HEK293 (cell line): ENCODE measurements at regions not wholly inside any gene's neighbourhood (a gene's known extent, or its start where the extent isn't known, plus 50 kb on each side); places are given as distances from the start of the nearest gene placed in this dataset.
"Not testable (repeated sequence)": the region's sequence is repeated elsewhere in the genome, so short reads cannot be mapped to it uniquely, and the experiment has no call there.

ENCODE experiments used
- CTCF ChIA-PET: fragments of 350-600 bp; formaldehyde crosslinking; extraction: SDS; loops from one replicate; lab custom pipeline; 2021; ENCODE audit warnings: antibody characterized with exemption; lab: Yijun Ruan, JAX
- POLR2A ChIA-PET: fragments of 300-600 bp; formaldehyde crosslinking; extraction: SDS; loops from one replicate; lab custom pipeline; 2020; ENCODE audit warnings: antibody characterized with exemption, inconsistent platforms; lab: Yijun Ruan, JAX
- H3K27ac ChIP-seq: fragments of 200-500 bp; sonication (Bioruptor generic); 2 replicates; pipeline ENCODE4 v1.5.1; 2014; ENCODE audit warnings: low read depth, low read length, control low read depth, inconsistent platforms; ENCODE audit errors: extremely low read depth
- H3K36me3 ChIP-seq, 2 experiments: fragments of 200-500 bp in 1 of 2; sonication (Bioruptor generic) in 1 of 2; 1 replicate in 1 of 2; 2 replicates in 1 of 2; pipeline ENCODE4 v1.5.1; 2014 to 2017; ENCODE audit warnings: inconsistent platforms in 2 of 2, low read length in 2 of 2; ENCODE audit not compliant: control insufficient read depth in 2 of 2, insufficient read depth in 1 of 2
- H3K4me1 ChIP-seq: fragments of 200-500 bp; sonication (Bioruptor generic); 2 replicates; pipeline ENCODE4 v1.5.1; 2014; ENCODE audit warnings: mild to moderate bottlenecking, low read length, inconsistent platforms; ENCODE audit not compliant: control insufficient read depth, insufficient read depth
- H3K4me3 ChIP-seq: 2 replicates; pipeline ENCODE4 v1.5.1; 2011; ENCODE audit warnings: low read depth, mild to moderate bottlenecking, control low read depth, low read length, moderate library complexity
- H3K9me3 ChIP-seq: fragments of 200-500 bp; sonication (Bioruptor generic); 2 replicates; pipeline ENCODE4 v1.5.1; 2014; ENCODE audit warnings: low read depth, low read length, inconsistent platforms; ENCODE audit not compliant: control insufficient read depth, insufficient read depth
- ELK4 ChIP-seq: IDR thresholded peaks from 2 replicates; pipeline ENCODE4 v1.6.1; 2011; ENCODE audit warnings: mild to moderate bottlenecking, low read depth, low read length, borderline replicate concordance
- GLIS1 ChIP-seq: fragments of 450-650 bp; formaldehyde crosslinking; IDR thresholded peaks from 2 replicates; pipeline ENCODE4 v1.5.1; 2016; ENCODE audit warnings: missing biosample characterization, missing genetic modification characterization
- HOXD13 ChIP-seq: sonication (generic); formaldehyde crosslinking; IDR thresholded peaks from 2 replicates; pipeline ENCODE4 v1.8.0; 2022; ENCODE audit warnings: missing genetic modification reagents, borderline replicate concordance
- INSM2 ChIP-seq: fragments of 450-650 bp; formaldehyde crosslinking; IDR thresholded peaks from 2 replicates; pipeline ENCODE4 v1.5.1; 2016; ENCODE audit warnings: missing biosample characterization, missing genetic modification characterization
- KLF10 ChIP-seq: fragments of 450-650 bp; IDR thresholded peaks from 2 replicates; pipeline ENCODE4 v1.5.1; 2018; ENCODE audit warnings: missing biosample characterization, mild to moderate bottlenecking, missing genetic modification characterization
- KLF8 ChIP-seq: fragments of 450-650 bp; formaldehyde crosslinking; IDR thresholded peaks from 2 replicates; pipeline ENCODE4 v1.5.1; 2016; ENCODE audit warnings: missing biosample characterization, missing genetic modification characterization
- YY2 ChIP-seq: fragments of 450-650 bp; formaldehyde crosslinking; IDR thresholded peaks from 2 replicates; pipeline ENCODE4 v1.5.1; 2016; ENCODE audit warnings: missing biosample characterization, missing genetic modification characterization
- ZFHX2 ChIP-seq: fragments of 450-650 bp; formaldehyde crosslinking; conservative IDR thresholded peaks from 2 replicates; pipeline ENCODE4 v1.5.1; 2016; ENCODE audit warnings: missing biosample characterization, missing genetic modification characterization
- ZFP37 ChIP-seq: fragments of 450-650 bp; formaldehyde crosslinking; IDR thresholded peaks from 2 replicates; pipeline ENCODE4 v1.5.1; 2016; ENCODE audit warnings: missing biosample characterization, missing genetic modification characterization
- ZNF146 ChIP-seq: fragments of 450-650 bp; formaldehyde crosslinking; IDR thresholded peaks from 2 replicates; pipeline ENCODE4 v1.5.1; 2016; ENCODE audit warnings: missing biosample characterization, missing genetic modification characterization
- ZNF169 ChIP-seq: fragments of 450-650 bp; formaldehyde crosslinking; IDR thresholded peaks from 2 replicates; pipeline ENCODE4 v1.5.1; 2016; ENCODE audit warnings: missing biosample characterization, missing genetic modification characterization
- ZNF2 ChIP-seq: fragments of 450-650 bp; formaldehyde crosslinking; IDR thresholded peaks from 2 replicates; pipeline ENCODE4 v1.5.1; 2016; ENCODE audit warnings: missing biosample characterization, missing genetic modification characterization
- ZNF221 ChIP-seq: fragments of 450-650 bp; formaldehyde crosslinking; IDR thresholded peaks from 2 replicates; pipeline ENCODE4 v1.5.1; 2017; ENCODE audit warnings: missing biosample characterization, missing genetic modification characterization, borderline replicate concordance
- ZNF548 ChIP-seq: fragments of 450-650 bp; formaldehyde crosslinking; IDR thresholded peaks from 2 replicates; pipeline ENCODE4 v1.5.1; 2016; ENCODE audit warnings: missing biosample characterization, missing genetic modification characterization
- ZNF600 ChIP-seq: fragments of 450-650 bp; formaldehyde crosslinking; IDR thresholded peaks from 2 replicates; pipeline ENCODE4 v1.5.1; 2016; ENCODE audit warnings: missing biosample characterization, missing genetic modification characterization
- ZNF624 ChIP-seq: fragments of 450-650 bp; formaldehyde crosslinking; IDR thresholded peaks from 2 replicates; pipeline ENCODE4 v1.5.1; 2017; ENCODE audit warnings: missing biosample characterization, missing genetic modification characterization
- ZNF658 ChIP-seq: fragments of 450-650 bp; formaldehyde crosslinking; IDR thresholded peaks from 2 replicates; pipeline ENCODE4; 2016; ENCODE audit warnings: missing biosample characterization, missing genetic modification characterization
- ZNF677 ChIP-seq: fragments of 450-650 bp; IDR thresholded peaks from 2 replicates; pipeline ENCODE4 v1.5.0; 2018; ENCODE audit warnings: missing biosample characterization, mild to moderate bottlenecking, missing genetic modification characterization, moderate library complexity
- ZNF707 ChIP-seq: fragments of 450-650 bp; formaldehyde crosslinking; IDR thresholded peaks from 2 replicates; pipeline ENCODE4 v1.5.1; 2016; ENCODE audit warnings: missing biosample characterization, missing genetic modification characterization
- ZNF792 ChIP-seq: fragments of 450-650 bp; formaldehyde crosslinking; IDR thresholded peaks from 2 replicates; pipeline ENCODE4 v1.5.1; 2016; ENCODE audit warnings: missing biosample characterization, missing genetic modification characterization
- ZSCAN30 ChIP-seq: fragments of 450-650 bp; IDR thresholded peaks from 2 replicates; pipeline ENCODE4 v1.5.1; 2018; ENCODE audit warnings: missing biosample characterization, mild to moderate bottlenecking, missing genetic modification characterization, moderate library complexity
- ZSCAN4 ChIP-seq: fragments of 450-650 bp; formaldehyde crosslinking; IDR thresholded peaks from 2 replicates; pipeline ENCODE4 v1.5.1; 2017; ENCODE audit warnings: missing biosample characterization, missing genetic modification characterization

- CTCF ChIA-PET: no interaction called here
- no peaks in the 10 kb centered on the region for H3K36me3 ChIP-seq
- no peak overlapping the region for H3K27ac ChIP-seq
- H3K9me3 ChIP-seq: no peaks in the 10 kb centered on the region
- TF ChIP-seq ZSCAN30 (tag by site-specific recombination) (no peak), ZNF792 (tag by site-specific recombination) (no peak), ZNF2 (no peak)
- TF ChIP-seq, all 188 proteins: peak for 0
- Histone ChIP-seq H3K4me3 (no peak overlapping the region), H3K4me1 (peaks cover 4% of the 10 kb centered on the region; the same call in 1 of the 2 replicates)
- POLR2A ChIA-PET: no interaction called here
These were observed 93.7 kb downstream of the PRR15 start for GRCh38 chr7:29657288-29657687.

GRCh38 chr7:29657856-29658255 lies 94.2 kb downstream of the PRR15 start:
- H3K9me3 ChIP-seq: no peaks in the 10 kb centered on the region
- H3K4me3 ChIP-seq: no peak overlapping the region
- H3K36me3 ChIP-seq: no peaks in the 10 kb centered on the region
- peaks cover 4% of the 10 kb centered on the region; the same call in 1 of the 2 replicates for H3K4me1 ChIP-seq
- TF ChIP-seq HOXD13 (CRISPR knock-in tag) (no peak), ZNF548 (tag by site-specific recombination) (no peak), ZNF624 (tag by site-specific recombination) (no peak), ZNF677 (no peak), ZNF707 (tag by site-specific recombination) (no peak), ZNF169 (tag by site-specific recombination) (no peak), ZSCAN4 (no peak), KLF8 (tag by site-specific recombination) (no peak), ELK4 (no peak), ZNF600 (tag by site-specific recombination) (no peak), ZFHX2 (no peak), GLIS1 (tag by site-specific recombination) (no peak), ZNF658 (tag by site-specific recombination) (no peak), KLF10 (tag by site-specific recombination) (no peak), ZFP37 (no peak), YY2 (tag by site-specific recombination) (no peak), INSM2 (tag by site-specific recombination) (no peak), ZNF221 (no peak)
- H3K27ac ChIP-seq: no peak overlapping the region
- POLR2A ChIA-PET: no interaction called here
- CTCF ChIA-PET: interaction anchor here (0.6 kb wide), 1 partner anchor 182 kb away, joined by 3 read pairs; no protein-coding TSS in a partner anchor

GRCh38 chr7:29659213-29659612 lies 95.6 kb downstream of the PRR15 start:
- CTCF ChIA-PET: interaction anchor here (0.7 kb wide), 1 partner anchor 469 kb away, joined by 5 read pairs; no protein-coding TSS in a partner anchor
- H3K27ac ChIP-seq, POLR2A ChIA-PET, H3K4me3 ChIP-seq, H3K9me3 ChIP-seq, H3K4me1 ChIP-seq, H3K36me3 ChIP-seq: not testable (repeated sequence)
- peak; percentile 66; the same call in 1 of the 2 replicates for TF ChIP-seq ZNF146 (tag by site-specific recombination)

GRCh38 chr7:29662899-29663298 lies 99.3 kb downstream of the PRR15 start:
- H3K27ac ChIP-seq, H3K9me3 ChIP-seq, H3K4me1 ChIP-seq, POLR2A ChIA-PET, CTCF ChIA-PET, H3K4me3 ChIP-seq, H3K36me3 ChIP-seq: not testable (repeated sequence)
